ENCODE measurements at regions not wholly inside any gene's neighbourhood (a gene's known extent, or its start where the extent isn't known, plus 50 kb on each side); places are given as distances from the start of the nearest gene placed in this dataset.

DNA sequence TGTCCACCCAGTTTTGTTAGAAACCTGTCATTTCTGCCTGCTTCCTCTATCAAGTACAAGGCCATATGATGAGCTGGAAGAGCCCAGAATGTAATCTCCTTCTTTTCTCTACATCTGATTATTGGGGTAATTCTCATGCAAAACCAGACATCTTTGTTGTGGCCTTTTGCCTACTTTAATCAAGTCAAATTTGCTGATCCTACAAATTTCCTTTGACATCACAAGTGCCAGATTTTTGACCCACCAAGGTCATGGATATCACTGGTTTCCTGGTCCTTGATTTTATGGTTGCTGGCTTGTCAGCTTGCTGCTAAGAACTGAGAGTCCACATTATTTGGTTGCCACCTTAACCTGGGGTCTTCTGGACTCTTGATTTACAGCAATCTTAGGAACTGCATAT is 336.1 kb downstream of the TFEC start (continued):
- TF ChIP-seq, protein P1, sequence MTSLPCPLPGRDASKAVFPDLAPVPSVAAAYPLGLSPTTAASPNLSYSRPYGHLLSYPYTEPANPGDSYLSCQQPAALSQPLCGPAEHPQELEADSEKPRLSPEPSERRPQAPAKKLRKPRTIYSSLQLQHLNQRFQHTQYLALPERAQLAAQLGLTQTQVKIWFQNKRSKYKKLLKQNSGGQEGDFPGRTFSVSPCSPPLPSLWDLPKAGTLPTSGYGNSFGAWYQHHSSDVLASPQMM (CRISPR knock-in tag; IDR thresholded peaks at IDR 0.05) = no peak
- TF ChIP-seq NRF1 (conservative IDR thresholded peaks at IDR 0.05 in 1 of 2, IDR thresholded peaks at IDR 0.05 in 1 of 2) = no peak
- peak; percentile 55; the same call in 1 of the 2 replicates for TF ChIP-seq C11orf30 (IDR thresholded peaks at IDR 0.05; ENCODE audit: low read depth)
- TF ChIP-seq MAFG (tag; conservative IDR thresholded peaks at IDR 0.05) = peak; percentile 71
- no peak for TF ChIP-seq POLR2G (IDR thresholded peaks at IDR 0.05; ENCODE audit: low read depth, low read length)
- no peak for TF ChIP-seq ZNF830 (CRISPR knock-in tag; IDR thresholded peaks at IDR 0.05)
- peak; percentile 82 for TF ChIP-seq ZNF316 (IDR thresholded peaks at IDR 0.05)
- no peak for TF ChIP-seq ZBED1 (IDR thresholded peaks at IDR 0.05)
- TF ChIP-seq, protein P2, sequence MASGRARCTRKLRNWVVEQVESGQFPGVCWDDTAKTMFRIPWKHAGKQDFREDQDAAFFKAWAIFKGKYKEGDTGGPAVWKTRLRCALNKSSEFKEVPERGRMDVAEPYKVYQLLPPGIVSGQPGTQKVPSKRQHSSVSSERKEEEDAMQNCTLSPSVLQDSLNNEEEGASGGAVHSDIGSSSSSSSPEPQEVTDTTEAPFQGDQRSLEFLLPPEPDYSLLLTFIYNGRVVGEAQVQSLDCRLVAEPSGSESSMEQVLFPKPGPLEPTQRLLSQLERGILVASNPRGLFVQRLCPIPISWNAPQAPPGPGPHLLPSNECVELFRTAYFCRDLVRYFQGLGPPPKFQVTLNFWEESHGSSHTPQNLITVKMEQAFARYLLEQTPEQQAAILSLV (tag; IDR thresholded peaks at IDR 0.05) = no peak
- peak; percentile 77 for TF ChIP-seq MAFF (IDR thresholded peaks at IDR 0.05; ENCODE audit: low read length)
- no peak for TF ChIP-seq SP2 (IDR thresholded peaks at IDR 0.05; ENCODE audit: extremely low read depth, low read depth, low read length, poor library complexity, severe bottlenecking)
- no peak for TF ChIP-seq NR2F6 (CRISPR knock-in tag; IDR thresholded peaks at IDR 0.05)
- TF ChIP-seq MAFK (IDR thresholded peaks at IDR 0.05; ENCODE audit: low read length) = peak; percentile 66
- TF ChIP-seq, protein P3, sequence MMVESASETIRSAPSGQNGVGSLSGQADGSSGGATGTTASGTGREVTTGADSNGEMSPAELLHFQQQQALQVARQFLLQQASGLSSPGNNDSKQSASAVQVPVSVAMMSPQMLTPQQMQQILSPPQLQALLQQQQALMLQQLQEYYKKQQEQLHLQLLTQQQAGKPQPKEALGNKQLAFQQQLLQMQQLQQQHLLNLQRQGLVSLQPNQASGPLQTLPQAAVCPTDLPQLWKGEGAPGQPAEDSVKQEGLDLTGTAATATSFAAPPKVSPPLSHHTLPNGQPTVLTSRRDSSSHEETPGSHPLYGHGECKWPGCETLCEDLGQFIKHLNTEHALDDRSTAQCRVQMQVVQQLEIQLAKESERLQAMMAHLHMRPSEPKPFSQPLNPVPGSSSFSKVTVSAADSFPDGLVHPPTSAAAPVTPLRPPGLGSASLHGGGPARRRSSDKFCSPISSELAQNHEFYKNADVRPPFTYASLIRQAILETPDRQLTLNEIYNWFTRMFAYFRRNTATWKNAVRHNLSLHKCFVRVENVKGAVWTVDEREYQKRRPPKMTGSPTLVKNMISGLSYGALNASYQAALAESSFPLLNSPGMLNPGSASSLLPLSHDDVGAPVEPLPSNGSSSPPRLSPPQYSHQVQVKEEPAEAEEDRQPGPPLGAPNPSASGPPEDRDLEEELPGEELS (CRISPR knock-in tag; IDR thresholded peaks at IDR 0.05; ENCODE audit: borderline replicate concordance) = no peak
- no peak for TF ChIP-seq TOE1 (IDR thresholded peaks at IDR 0.05; ENCODE audit: borderline replicate concordance)
- no peak for TF ChIP-seq TOE1 (CRISPR knock-in tag; IDR thresholded peaks at IDR 0.05; ENCODE audit: borderline replicate concordance, low read depth)
- no peak for TF ChIP-seq SAFB (IDR thresholded peaks at IDR 0.05; ENCODE audit: borderline replicate concordance, low read depth, low read length)
